K562 (cell line): ENCODE measurements at regions not wholly inside any gene's neighbourhood (a gene's known extent, or its start where the extent isn't known, plus 50 kb on each side); places are given as distances from the start of the nearest gene placed in this dataset.

ENCODE experiments used
- CEBPB ChIP-seq: fragments of 450-650 bp; IDR thresholded peaks from 2 replicates; pipeline ENCODE4 v1.6.1; 2016; ENCODE audit warnings: missing genetic modification characterization, missing compliant biosample characterization
- CHD1 ChIP-seq: fragments of 200-600 bp; sonication (generic); IDR thresholded peaks from one replicate; pipeline ENCODE4 v1.6.1; 2012; ENCODE audit warnings: mild to moderate bottlenecking, moderate library complexity, low read length, inconsistent platforms
- CTBP1 ChIP-seq: fragments of 450-650 bp; IDR thresholded peaks from 2 replicates; pipeline ENCODE4 v1.6.1; 2016; ENCODE audit warnings: borderline replicate concordance
- GABPA ChIP-seq: fragments of 200-800 bp; sonication (Bioruptor generic); conservative IDR thresholded peaks from 2 replicates; pipeline ENCODE4 v1.6.1; 2016; ENCODE audit warnings: low read depth, missing genetic modification characterization, missing compliant biosample characterization
- JUNB ChIP-seq: fragments of 450-650 bp; formaldehyde crosslinking; conservative IDR thresholded peaks from 2 replicates; pipeline ENCODE4 v1.4.0; 2020; ENCODE audit warnings: mild to moderate bottlenecking
- NFE2 ChIP-seq: IDR thresholded peaks from 2 replicates; pipeline ENCODE4 v1.6.1; 2014; ENCODE audit warnings: antibody characterized with exemption, low read depth
- NFE2L1 ChIP-seq: fragments of 450-650 bp; IDR thresholded peaks from 2 replicates; pipeline ENCODE4 v1.6.1; 2016; ENCODE audit warnings: missing genetic modification characterization, low read depth, mild to moderate bottlenecking, missing compliant biosample characterization, moderate library complexity, borderline replicate concordance
- RFX5 ChIP-seq: IDR thresholded peaks from 2 replicates; pipeline ENCODE4 v1.6.1; 2011; ENCODE audit warnings: low read depth, mild to moderate bottlenecking, improper control_type of control experiment, low read length
- TF ChIP-seq, protein P1 (sequence below): sonication (generic); formaldehyde crosslinking; IDR thresholded peaks from 2 replicates; pipeline ENCODE4 v1.8.0; 2022; ENCODE audit warnings: missing genetic modification reagents, mild to moderate bottlenecking, borderline replicate concordance
- TF ChIP-seq, protein P2 (sequence below): fragments of 450-650 bp; formaldehyde crosslinking; IDR thresholded peaks from 2 replicates; pipeline ENCODE4 v1.4.0; 2020; ENCODE audit warnings: mild to moderate bottlenecking, mixed read lengths
- TF ChIP-seq, protein P3 (sequence below): fragments of 250-450 bp; sonication (Bioruptor Pico); IDR thresholded peaks from 2 replicates; pipeline ENCODE4 v1.8.0; 2022; ENCODE audit warnings: moderate library complexity, mild to moderate bottlenecking, inconsistent platforms
- TF ChIP-seq, protein P4 (sequence below), 3 experiments: IDR thresholded peaks in 2 of 3; conservative IDR thresholded peaks in 1 of 3; 2 replicates each; pipeline ENCODE4 v1.5.1; 2011 to 2012; ENCODE audit warnings: low read length in 3 of 3, mild to moderate bottlenecking in 3 of 3, control low read depth in 2 of 3, improper control_type of control experiment in 1 of 3, inconsistent platforms in 1 of 3, low read depth in 1 of 3, mixed read lengths in 1 of 3, moderate library complexity in 1 of 3; ENCODE audit not compliant: insufficient read depth in 2 of 3

DNA sequence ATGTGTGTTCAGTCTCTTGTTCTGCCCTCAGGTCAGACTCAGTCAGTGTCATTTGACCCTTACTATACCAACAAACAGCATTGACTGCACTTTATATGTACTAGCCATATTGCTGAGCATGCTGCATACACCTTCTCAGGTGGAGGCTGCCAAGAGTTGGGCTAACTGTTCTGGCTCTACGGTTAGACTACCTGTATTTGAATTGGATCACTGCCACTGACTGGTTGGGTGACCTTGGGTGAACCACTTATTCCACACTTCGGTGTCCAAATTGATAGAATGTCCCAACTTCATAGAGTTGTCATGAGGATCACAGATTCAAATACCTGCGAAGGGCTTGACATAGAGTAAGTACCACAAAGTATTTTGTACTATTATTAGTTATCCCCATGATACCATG is 91.2 kb upstream of the GPR50 start:
- TF ChIP-seq CEBPB (tag) (no peak), RFX5 (no peak), CHD1 (no peak), NFE2L1 (no peak), JUNB (CRISPR knock-in tag) (no peak), NFE2 (no peak), GABPA (tag) (no peak), CTBP1 (no peak)
- TF ChIP-seq, protein P1, sequence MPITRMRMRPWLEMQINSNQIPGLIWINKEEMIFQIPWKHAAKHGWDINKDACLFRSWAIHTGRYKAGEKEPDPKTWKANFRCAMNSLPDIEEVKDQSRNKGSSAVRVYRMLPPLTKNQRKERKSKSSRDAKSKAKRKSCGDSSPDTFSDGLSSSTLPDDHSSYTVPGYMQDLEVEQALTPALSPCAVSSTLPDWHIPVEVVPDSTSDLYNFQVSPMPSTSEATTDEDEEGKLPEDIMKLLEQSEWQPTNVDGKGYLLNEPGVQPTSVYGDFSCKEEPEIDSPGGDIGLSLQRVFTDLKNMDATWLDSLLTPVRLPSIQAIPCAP (CRISPR knock-in tag): no peak
- TF ChIP-seq, protein P2, sequence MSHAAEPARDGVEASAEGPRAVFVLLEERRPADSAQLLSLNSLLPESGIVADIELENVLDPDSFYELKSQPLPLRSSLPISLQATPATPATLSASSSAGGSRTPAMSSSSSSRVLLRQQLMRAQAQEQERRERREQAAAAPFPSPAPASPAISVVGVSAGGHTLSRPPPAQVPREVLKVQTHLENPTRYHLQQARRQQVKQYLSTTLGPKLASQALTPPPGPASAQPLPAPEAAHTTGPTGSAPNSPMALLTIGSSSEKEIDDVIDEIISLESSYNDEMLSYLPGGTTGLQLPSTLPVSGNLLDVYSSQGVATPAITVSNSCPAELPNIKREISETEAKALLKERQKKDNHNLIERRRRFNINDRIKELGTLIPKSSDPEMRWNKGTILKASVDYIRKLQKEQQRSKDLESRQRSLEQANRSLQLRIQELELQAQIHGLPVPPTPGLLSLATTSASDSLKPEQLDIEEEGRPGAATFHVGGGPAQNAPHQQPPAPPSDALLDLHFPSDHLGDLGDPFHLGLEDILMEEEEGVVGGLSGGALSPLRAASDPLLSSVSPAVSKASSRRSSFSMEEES (CRISPR knock-in tag): no peak
- TF ChIP-seq, protein P3, sequence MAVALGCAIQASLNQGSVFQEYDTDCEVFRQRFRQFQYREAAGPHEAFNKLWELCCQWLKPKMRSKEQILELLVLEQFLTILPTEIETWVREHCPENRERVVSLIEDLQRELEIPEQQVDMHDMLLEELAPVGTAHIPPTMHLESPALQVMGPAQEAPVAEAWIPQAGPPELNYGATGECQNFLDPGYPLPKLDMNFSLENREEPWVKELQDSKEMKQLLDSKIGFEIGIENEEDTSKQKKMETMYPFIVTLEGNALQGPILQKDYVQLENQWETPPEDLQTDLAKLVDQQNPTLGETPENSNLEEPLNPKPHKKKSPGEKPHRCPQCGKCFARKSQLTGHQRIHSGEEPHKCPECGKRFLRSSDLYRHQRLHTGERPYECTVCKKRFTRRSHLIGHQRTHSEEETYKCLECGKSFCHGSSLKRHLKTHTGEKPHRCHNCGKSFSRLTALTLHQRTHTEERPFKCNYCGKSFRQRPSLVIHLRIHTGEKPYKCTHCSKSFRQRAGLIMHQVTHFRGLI: no peak
- TF ChIP-seq, protein P4, sequence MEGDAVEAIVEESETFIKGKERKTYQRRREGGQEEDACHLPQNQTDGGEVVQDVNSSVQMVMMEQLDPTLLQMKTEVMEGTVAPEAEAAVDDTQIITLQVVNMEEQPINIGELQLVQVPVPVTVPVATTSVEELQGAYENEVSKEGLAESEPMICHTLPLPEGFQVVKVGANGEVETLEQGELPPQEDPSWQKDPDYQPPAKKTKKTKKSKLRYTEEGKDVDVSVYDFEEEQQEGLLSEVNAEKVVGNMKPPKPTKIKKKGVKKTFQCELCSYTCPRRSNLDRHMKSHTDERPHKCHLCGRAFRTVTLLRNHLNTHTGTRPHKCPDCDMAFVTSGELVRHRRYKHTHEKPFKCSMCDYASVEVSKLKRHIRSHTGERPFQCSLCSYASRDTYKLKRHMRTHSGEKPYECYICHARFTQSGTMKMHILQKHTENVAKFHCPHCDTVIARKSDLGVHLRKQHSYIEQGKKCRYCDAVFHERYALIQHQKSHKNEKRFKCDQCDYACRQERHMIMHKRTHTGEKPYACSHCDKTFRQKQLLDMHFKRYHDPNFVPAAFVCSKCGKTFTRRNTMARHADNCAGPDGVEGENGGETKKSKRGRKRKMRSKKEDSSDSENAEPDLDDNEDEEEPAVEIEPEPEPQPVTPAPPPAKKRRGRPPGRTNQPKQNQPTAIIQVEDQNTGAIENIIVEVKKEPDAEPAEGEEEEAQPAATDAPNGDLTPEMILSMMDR (IDR thresholded peaks at IDR 0.05 in 2 of 3, conservative IDR thresholded peaks at IDR 0.05 in 1 of 3; ENCODE audit: insufficient read depth in 2 of 3, low read depth in 1 of 3, low read length in 3 of 3): no peak
